WTC11 (cell line): ENCODE measurements at regions not wholly inside any gene's neighbourhood (a gene's known extent, or its start where the extent isn't known, plus 50 kb on each side); places are given as distances from the start of the nearest gene placed in this dataset.

Experiments used
- MXD4 ChIP-seq: fragments of 250-450 bp; sonication (Bioruptor Pico); IDR thresholded peaks from 2 replicates; pipeline ENCODE4 v1.8.0; 2021; ENCODE audit warnings: mild to moderate bottlenecking, moderate library complexity, borderline replicate concordance
- TF ChIP-seq, protein P1 (sequence below): fragments of 200-600 bp; IDR thresholded peaks from 2 replicates; pipeline ENCODE4 v1.8.0; 2022; ENCODE audit warnings: antibody characterized with exemption
- TF ChIP-seq, protein P2 (sequence below): sonication (generic); formaldehyde crosslinking; IDR thresholded peaks from 2 replicates; pipeline ENCODE4 v1.8.0; 2022; ENCODE audit warnings: mild to moderate bottlenecking, missing genetic modification reagents

DNA sequence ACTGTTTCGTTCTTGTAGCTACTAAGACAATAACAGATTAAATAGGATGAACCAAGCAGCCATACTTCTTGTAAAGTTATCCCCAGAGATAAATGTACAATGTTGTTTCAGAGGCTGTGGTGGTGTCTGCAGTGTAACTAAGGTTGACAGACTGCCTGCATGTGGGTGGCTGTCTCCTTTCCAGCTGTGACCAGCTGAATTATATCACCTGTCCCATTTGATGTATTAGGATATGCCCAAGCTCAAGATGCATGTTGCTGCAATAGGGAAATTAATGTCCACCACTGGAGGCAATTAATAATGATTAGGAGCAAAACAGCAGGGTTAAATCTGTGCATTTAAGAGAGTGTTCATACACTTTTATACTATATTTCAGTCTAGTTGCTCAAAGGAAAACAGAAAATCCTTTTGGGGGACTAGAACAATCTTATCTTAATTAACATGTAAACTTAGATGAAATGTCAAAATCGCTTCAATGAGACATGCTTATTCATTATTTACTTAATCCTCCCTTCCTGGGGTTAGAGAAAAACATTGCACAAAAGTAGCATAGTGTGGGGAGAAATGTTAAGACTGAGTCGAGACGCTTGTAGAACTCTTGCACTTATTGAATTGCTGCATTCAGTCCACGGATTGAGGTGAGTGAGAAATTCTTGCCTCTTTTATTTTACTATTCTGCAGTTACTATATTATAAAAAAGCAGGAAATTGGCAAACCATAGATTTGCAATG is 269.0 kb downstream of the SNX10 start:
- no peak for TF ChIP-seq MXD4 (CRISPR knock-in tag)
- TF ChIP-seq, protein P1, sequence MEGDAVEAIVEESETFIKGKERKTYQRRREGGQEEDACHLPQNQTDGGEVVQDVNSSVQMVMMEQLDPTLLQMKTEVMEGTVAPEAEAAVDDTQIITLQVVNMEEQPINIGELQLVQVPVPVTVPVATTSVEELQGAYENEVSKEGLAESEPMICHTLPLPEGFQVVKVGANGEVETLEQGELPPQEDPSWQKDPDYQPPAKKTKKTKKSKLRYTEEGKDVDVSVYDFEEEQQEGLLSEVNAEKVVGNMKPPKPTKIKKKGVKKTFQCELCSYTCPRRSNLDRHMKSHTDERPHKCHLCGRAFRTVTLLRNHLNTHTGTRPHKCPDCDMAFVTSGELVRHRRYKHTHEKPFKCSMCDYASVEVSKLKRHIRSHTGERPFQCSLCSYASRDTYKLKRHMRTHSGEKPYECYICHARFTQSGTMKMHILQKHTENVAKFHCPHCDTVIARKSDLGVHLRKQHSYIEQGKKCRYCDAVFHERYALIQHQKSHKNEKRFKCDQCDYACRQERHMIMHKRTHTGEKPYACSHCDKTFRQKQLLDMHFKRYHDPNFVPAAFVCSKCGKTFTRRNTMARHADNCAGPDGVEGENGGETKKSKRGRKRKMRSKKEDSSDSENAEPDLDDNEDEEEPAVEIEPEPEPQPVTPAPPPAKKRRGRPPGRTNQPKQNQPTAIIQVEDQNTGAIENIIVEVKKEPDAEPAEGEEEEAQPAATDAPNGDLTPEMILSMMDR = no peak
- TF ChIP-seq, protein P2, sequence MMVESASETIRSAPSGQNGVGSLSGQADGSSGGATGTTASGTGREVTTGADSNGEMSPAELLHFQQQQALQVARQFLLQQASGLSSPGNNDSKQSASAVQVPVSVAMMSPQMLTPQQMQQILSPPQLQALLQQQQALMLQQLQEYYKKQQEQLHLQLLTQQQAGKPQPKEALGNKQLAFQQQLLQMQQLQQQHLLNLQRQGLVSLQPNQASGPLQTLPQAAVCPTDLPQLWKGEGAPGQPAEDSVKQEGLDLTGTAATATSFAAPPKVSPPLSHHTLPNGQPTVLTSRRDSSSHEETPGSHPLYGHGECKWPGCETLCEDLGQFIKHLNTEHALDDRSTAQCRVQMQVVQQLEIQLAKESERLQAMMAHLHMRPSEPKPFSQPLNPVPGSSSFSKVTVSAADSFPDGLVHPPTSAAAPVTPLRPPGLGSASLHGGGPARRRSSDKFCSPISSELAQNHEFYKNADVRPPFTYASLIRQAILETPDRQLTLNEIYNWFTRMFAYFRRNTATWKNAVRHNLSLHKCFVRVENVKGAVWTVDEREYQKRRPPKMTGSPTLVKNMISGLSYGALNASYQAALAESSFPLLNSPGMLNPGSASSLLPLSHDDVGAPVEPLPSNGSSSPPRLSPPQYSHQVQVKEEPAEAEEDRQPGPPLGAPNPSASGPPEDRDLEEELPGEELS (CRISPR knock-in tag) = no peak
